Ovary (tissue), 7 donors: ENCODE measurements at regions not wholly inside any gene's neighbourhood (a gene's known extent, or its start where the extent isn't known, plus 50 kb on each side); places are given as distances from the start of the nearest gene placed in this dataset.
"Not testable (repeated sequence)": the region's sequence is repeated elsewhere in the genome, so short reads cannot be mapped to it uniquely, and the experiment has no call there.

ENCODE experiments used
- DNase-seq, 5 donors: peaks; one replicate each; pipeline ENCODE4 v3.0.0-alpha.2; 2019 to 2020
- H3K27ac ChIP-seq, 2 donors: fragments of 200-600 bp; one replicate each; pipeline versions ENCODE4 v1.5.1 to v1.8.0; 2019 to 2022
- H3K27me3 ChIP-seq: fragments of 200-600 bp; one replicate; pipeline ENCODE4 v1.8.0; 2022
- H3K36me3 ChIP-seq: fragments of 200-600 bp; sonication (generic); one replicate; pipeline ENCODE4 v1.5.1; 2019
- H3K4me1 ChIP-seq: one replicate; pipeline ENCODE4 v1.8.1; 2013; ENCODE audit warnings: mild to moderate bottlenecking, moderate library complexity; ENCODE audit not compliant: insufficient read depth
- H3K4me3 ChIP-seq: fragments of 200-600 bp; sonication (generic); one replicate; pipeline ENCODE4 v1.5.1; 2017
- H3K9me3 ChIP-seq, 2 donors: fragments of 200-600 bp in 1 of 2; sonication (generic) in 1 of 2; one replicate each; pipeline versions ENCODE4 v1.5.1 to v1.8.1; 2013 to 2019; ENCODE audit warnings: mild to moderate bottlenecking in 1 of 2, moderate library complexity in 1 of 2
- CTCF ChIP-seq, 3 donors: fragments of 450-650 bp in 2 of 3; fragments of 200-600 bp in 1 of 3; IDR thresholded peaks; one replicate each; pipeline versions ENCODE4 v1.5.1 to v1.8.0; 2016 to 2022; ENCODE audit warnings: antibody characterized with exemption in 3 of 3, mild to moderate bottlenecking in 1 of 3
- EP300 ChIP-seq: sonication (generic); formaldehyde crosslinking; IDR thresholded peaks from one replicate; pipeline ENCODE4 v1.6.1; 2017; ENCODE audit warnings: antibody characterized with exemption
- POLR2A ChIP-seq: fragments of 450-650 bp; IDR thresholded peaks from one replicate; pipeline ENCODE4 v1.6.1; 2017; ENCODE audit warnings: antibody characterized with exemption, mild to moderate bottlenecking, moderate library complexity
- WGBS, 3 donors: extraction: QIAGEN DNeasy Blood & Tissue Kit in 1 of 3; methylation state at CpG; one replicate each; pipeline versions ENCODE4 v1.1.5 to v1.1.7; 2013 to 2017; 5-methylcytosine and 5-hydroxymethylcytosine counted together
- intact Hi-C, 4 donors: fragments of 100-400 bp; cut with DNase I; formaldehyde crosslinking; loops; one replicate each; pipeline versions ENCODE4 v1.11.0 to v1.15.1; 2022 to 2023
- donor health status: DM: no; HTN: no; CAD: no; lungs with moderate emphysema.
- donor health status: DM: no; HTN: no; CAD: no.
- donor health status: Bipolar disorder and iron deficiency.
- donor health status: DM: no; HTN: no; CAD: no.
- donor health status: DM: yes; HTN: yes; CAD: no.

GRCh38 chr20:48503166-48503815 is 324.5 kb downstream of the PREX1 start:
- intact Hi-C loops = no loop called here
- no peaks in the 10 kb centered on the region for H3K4me1 ChIP-seq
- DNase-seq = no peak
- WGBS, 3 donors = 66 to 78% (median 69%) methylated on average over 14 of the region's 14 CpGs
- TF ChIP-seq CTCF (IDR thresholded peaks at IDR 0.05) (no peak), EP300 (no peak), POLR2A (no peak)
- H3K36me3 ChIP-seq = no peaks in the 10 kb centered on the region
- H3K27me3 ChIP-seq = no peaks in the 10 kb centered on the region
- H3K9me3 ChIP-seq = no peaks in the 10 kb centered on the region
- no peak overlapping the region for H3K27ac ChIP-seq
- H3K4me3 ChIP-seq = no peak overlapping the region

GRCh38 chr20:48502758-48503157 is 325.0 kb downstream of the PREX1 start:
- Histone ChIP-seq H3K9me3 (no peaks in the 10 kb centered on the region), H3K4me3 (no peak overlapping the region), H3K36me3 (no peaks in the 10 kb centered on the region), H3K27me3 (no peaks in the 10 kb centered on the region), H3K4me1 (no peaks in the 10 kb centered on the region), H3K27ac (no peak overlapping the region)
- intact Hi-C loops = no loop called here
- WGBS, 3 donors = 78 to 79% (median 78%) methylated on average over 9 of the region's 9 CpGs
- TF ChIP-seq CTCF (IDR thresholded peaks at IDR 0.05) (no peak), EP300 (no peak), POLR2A (no peak)
- no peak for DNase-seq

GRCh38 chr20:48502016-48502415 is 325.8 kb downstream of the PREX1 start:
- TF ChIP-seq POLR2A (no peak), CTCF (IDR thresholded peaks at IDR 0.05) (no peak), EP300 (no peak)
- Histone ChIP-seq H3K9me3 (no peaks in the 10 kb centered on the region), H3K4me3 (no peak overlapping the region), H3K36me3 (no peaks in the 10 kb centered on the region), H3K4me1 (no peaks in the 10 kb centered on the region), H3K27me3 (no peaks in the 10 kb centered on the region), H3K27ac (no peak overlapping the region)
- intact Hi-C loops = no loop called here
- DNase-seq = no peak
- 80 to 82% (median 82%) methylated on average over 9 of the region's 9 CpGs for WGBS, 3 donors

GRCh38 chr20:48500900-48501299 is 326.9 kb downstream of the PREX1 start:
- intact Hi-C loops, H3K4me1 ChIP-seq, H3K9me3 ChIP-seq, H3K27ac ChIP-seq, DNase-seq, H3K36me3 ChIP-seq, H3K4me3 ChIP-seq, H3K27me3 ChIP-seq: not testable (repeated sequence)
- WGBS, 3 donors = 63 to 78% (median 77%) methylated on average over 9 of the region's 9 CpGs

- DNase-seq, H3K27me3 ChIP-seq, H3K4me3 ChIP-seq, H3K9me3 ChIP-seq, intact Hi-C loops, H3K27ac ChIP-seq, H3K4me1 ChIP-seq, H3K36me3 ChIP-seq: not testable (repeated sequence)
- 59 to 67% (median 62%) methylated on average over 4 of the region's 4 CpGs for WGBS, 3 donors
Measured at GRCh38 chr20:48498939-48499338, 328.9 kb downstream of the PREX1 start.

- H3K27ac ChIP-seq, H3K4me3 ChIP-seq, H3K9me3 ChIP-seq, intact Hi-C loops, H3K27me3 ChIP-seq, H3K36me3 ChIP-seq, DNase-seq, H3K4me1 ChIP-seq: not testable (repeated sequence)
- 74 to 78% (median 77%) methylated on average over 4 of the region's 4 CpGs for WGBS, 3 donors
Measured at GRCh38 chr20:48498125-48498524, 329.7 kb downstream of the PREX1 start.
